K562 (cell line): ENCODE measurements at regions not wholly inside any gene's neighbourhood (a gene's known extent, or its start where the extent isn't known, plus 50 kb on each side); places are given as distances from the start of the nearest gene placed in this dataset.

Experiments used
- HDAC1 ChIP-seq, 2 experiments: fragments of 450-650 bp; IDR thresholded peaks; 2 replicates each; pipeline ENCODE4 v1.6.1; 2016 to 2017; ENCODE audit warnings: inconsistent platforms in 1 of 2, mild to moderate bottlenecking in 1 of 2, moderate library complexity in 1 of 2
- JUN ChIP-seq, 2 experiments: sonication (generic) in 1 of 2; formaldehyde crosslinking in 1 of 2; IDR thresholded peaks; 2 replicates each; pipeline versions ENCODE4 v1.6.1 to v1.8.0; 2012 to 2022; ENCODE audit warnings: borderline replicate concordance in 2 of 2, mild to moderate bottlenecking in 2 of 2, improper control_type of control experiment in 1 of 2, low read depth in 1 of 2, low read length in 1 of 2, missing genetic modification reagents in 1 of 2
- MAFF ChIP-seq: IDR thresholded peaks from 2 replicates; pipeline ENCODE4 v1.6.1; 2012; ENCODE audit warnings: low read length, improper control_type of control experiment
- MAFG ChIP-seq: fragments of 450-650 bp; conservative IDR thresholded peaks from 2 replicates; pipeline ENCODE4 v1.6.1; 2016; ENCODE audit warnings: missing genetic modification characterization, missing compliant biosample characterization
- MAFK ChIP-seq: IDR thresholded peaks from 2 replicates; pipeline ENCODE4 v1.6.1; 2011; ENCODE audit warnings: low read length, improper control_type of control experiment
- NFE2 ChIP-seq: IDR thresholded peaks from 2 replicates; pipeline ENCODE4 v1.6.1; 2014; ENCODE audit warnings: antibody characterized with exemption, low read depth
- NR2F6 ChIP-seq: fragments of 450-650 bp; formaldehyde crosslinking; IDR thresholded peaks from 2 replicates; pipeline ENCODE4 v1.4.0; 2020; ENCODE audit warnings: mild to moderate bottlenecking
- NRF1 ChIP-seq, 2 experiments: fragments of 450-650 bp; IDR thresholded peaks in 1 of 2; conservative IDR thresholded peaks in 1 of 2; 2 replicates each; pipeline ENCODE4 v1.6.1; 2014; ENCODE audit warnings: mild to moderate bottlenecking in 2 of 2
- SMARCA5 ChIP-seq: fragments of 450-650 bp; IDR thresholded peaks from 2 replicates; pipeline ENCODE4 v1.6.1; 2016
- ZFP1 ChIP-seq: fragments of 450-650 bp; formaldehyde crosslinking; IDR thresholded peaks from 2 replicates; pipeline ENCODE4 v1.4.0; 2020; ENCODE audit warnings: mild to moderate bottlenecking, mixed read lengths
- ZNF124 ChIP-seq: sonication (generic); formaldehyde crosslinking; IDR thresholded peaks from 2 replicates; pipeline ENCODE4 v1.8.1; 2022; ENCODE audit warnings: missing genetic modification reagents
- ZNF316 ChIP-seq: fragments of 450-650 bp; IDR thresholded peaks from 2 replicates; pipeline ENCODE4 v1.6.1; 2016
- TF ChIP-seq, protein P1 (sequence below): fragments of 200-800 bp; sonication (Bioruptor generic); IDR thresholded peaks from 2 replicates; pipeline ENCODE4 v1.6.1; 2016; ENCODE audit warnings: missing genetic modification characterization, missing compliant biosample characterization
- TF ChIP-seq, protein P2 (sequence below), 2 experiments: fragments of 450-650 bp; IDR thresholded peaks; 2 replicates each; pipeline ENCODE4 v1.6.1; 2018; ENCODE audit warnings: mild to moderate bottlenecking in 2 of 2, low read depth in 1 of 2; ENCODE audit not compliant: partially characterized antibody in 2 of 2
- TF ChIP-seq, protein P3 (sequence below): fragments of 250-450 bp; sonication (Bioruptor Pico); IDR thresholded peaks from 2 replicates; pipeline ENCODE4 v1.9.0; 2021; ENCODE audit warnings: mild to moderate bottlenecking, inconsistent platforms

DNA sequence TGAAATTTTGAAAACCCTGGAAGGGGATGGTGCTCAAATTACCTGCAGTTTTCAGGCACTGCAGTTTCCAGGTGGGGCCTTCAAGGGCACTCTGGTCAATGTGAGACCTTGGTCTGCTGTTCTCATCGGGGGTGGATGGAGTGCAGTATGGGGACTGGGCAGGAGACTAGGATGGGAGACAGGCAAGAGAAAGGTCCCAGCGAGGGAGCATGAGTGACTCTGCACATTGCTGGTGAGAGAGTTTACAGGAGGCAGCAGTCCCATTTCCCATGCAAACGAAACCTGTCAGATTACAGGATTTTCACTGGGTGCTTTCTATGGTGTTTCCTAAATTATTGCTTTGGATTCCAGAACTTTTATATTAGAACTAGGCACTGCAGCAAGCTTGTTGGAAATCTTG, 73.5 kb upstream of the DTNBP1 start (continued):
- no peak for TF ChIP-seq ZFP1 (CRISPR knock-in tag)
- TF ChIP-seq SMARCA5 = peak; percentile 17; the same call in 1 of the 2 replicates
- TF ChIP-seq, protein P1, sequence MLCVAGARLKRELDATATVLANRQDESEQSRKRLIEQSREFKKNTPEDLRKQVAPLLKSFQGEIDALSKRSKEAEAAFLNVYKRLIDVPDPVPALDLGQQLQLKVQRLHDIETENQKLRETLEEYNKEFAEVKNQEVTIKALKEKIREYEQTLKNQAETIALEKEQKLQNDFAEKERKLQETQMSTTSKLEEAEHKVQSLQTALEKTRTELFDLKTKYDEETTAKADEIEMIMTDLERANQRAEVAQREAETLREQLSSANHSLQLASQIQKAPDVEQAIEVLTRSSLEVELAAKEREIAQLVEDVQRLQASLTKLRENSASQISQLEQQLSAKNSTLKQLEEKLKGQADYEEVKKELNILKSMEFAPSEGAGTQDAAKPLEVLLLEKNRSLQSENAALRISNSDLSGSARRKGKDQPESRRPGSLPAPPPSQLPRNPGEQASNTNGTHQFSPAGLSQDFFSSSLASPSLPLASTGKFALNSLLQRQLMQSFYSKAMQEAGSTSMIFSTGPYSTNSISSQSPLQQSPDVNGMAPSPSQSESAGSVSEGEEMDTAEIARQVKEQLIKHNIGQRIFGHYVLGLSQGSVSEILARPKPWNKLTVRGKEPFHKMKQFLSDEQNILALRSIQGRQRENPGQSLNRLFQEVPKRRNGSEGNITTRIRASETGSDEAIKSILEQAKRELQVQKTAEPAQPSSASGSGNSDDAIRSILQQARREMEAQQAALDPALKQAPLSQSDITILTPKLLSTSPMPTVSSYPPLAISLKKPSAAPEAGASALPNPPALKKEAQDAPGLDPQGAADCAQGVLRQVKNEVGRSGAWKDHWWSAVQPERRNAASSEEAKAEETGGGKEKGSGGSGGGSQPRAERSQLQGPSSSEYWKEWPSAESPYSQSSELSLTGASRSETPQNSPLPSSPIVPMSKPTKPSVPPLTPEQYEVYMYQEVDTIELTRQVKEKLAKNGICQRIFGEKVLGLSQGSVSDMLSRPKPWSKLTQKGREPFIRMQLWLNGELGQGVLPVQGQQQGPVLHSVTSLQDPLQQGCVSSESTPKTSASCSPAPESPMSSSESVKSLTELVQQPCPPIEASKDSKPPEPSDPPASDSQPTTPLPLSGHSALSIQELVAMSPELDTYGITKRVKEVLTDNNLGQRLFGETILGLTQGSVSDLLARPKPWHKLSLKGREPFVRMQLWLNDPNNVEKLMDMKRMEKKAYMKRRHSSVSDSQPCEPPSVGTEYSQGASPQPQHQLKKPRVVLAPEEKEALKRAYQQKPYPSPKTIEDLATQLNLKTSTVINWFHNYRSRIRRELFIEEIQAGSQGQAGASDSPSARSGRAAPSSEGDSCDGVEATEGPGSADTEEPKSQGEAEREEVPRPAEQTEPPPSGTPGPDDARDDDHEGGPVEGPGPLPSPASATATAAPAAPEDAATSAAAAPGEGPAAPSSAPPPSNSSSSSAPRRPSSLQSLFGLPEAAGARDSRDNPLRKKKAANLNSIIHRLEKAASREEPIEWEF = no peak
- TF ChIP-seq MAFG (tag) = peak; percentile 72
- TF ChIP-seq, protein P2, sequence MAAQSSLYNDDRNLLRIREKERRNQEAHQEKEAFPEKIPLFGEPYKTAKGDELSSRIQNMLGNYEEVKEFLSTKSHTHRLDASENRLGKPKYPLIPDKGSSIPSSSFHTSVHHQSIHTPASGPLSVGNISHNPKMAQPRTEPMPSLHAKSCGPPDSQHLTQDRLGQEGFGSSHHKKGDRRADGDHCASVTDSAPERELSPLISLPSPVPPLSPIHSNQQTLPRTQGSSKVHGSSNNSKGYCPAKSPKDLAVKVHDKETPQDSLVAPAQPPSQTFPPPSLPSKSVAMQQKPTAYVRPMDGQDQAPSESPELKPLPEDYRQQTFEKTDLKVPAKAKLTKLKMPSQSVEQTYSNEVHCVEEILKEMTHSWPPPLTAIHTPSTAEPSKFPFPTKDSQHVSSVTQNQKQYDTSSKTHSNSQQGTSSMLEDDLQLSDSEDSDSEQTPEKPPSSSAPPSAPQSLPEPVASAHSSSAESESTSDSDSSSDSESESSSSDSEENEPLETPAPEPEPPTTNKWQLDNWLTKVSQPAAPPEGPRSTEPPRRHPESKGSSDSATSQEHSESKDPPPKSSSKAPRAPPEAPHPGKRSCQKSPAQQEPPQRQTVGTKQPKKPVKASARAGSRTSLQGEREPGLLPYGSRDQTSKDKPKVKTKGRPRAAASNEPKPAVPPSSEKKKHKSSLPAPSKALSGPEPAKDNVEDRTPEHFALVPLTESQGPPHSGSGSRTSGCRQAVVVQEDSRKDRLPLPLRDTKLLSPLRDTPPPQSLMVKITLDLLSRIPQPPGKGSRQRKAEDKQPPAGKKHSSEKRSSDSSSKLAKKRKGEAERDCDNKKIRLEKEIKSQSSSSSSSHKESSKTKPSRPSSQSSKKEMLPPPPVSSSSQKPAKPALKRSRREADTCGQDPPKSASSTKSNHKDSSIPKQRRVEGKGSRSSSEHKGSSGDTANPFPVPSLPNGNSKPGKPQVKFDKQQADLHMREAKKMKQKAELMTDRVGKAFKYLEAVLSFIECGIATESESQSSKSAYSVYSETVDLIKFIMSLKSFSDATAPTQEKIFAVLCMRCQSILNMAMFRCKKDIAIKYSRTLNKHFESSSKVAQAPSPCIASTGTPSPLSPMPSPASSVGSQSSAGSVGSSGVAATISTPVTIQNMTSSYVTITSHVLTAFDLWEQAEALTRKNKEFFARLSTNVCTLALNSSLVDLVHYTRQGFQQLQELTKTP (IDR thresholded peaks at IDR 0.05; ENCODE audit: low read depth in 1 of 2, partially characterized antibody in 2 of 2) = peak in 1 of 2 experiments; percentile 10
- TF ChIP-seq, protein P3, sequence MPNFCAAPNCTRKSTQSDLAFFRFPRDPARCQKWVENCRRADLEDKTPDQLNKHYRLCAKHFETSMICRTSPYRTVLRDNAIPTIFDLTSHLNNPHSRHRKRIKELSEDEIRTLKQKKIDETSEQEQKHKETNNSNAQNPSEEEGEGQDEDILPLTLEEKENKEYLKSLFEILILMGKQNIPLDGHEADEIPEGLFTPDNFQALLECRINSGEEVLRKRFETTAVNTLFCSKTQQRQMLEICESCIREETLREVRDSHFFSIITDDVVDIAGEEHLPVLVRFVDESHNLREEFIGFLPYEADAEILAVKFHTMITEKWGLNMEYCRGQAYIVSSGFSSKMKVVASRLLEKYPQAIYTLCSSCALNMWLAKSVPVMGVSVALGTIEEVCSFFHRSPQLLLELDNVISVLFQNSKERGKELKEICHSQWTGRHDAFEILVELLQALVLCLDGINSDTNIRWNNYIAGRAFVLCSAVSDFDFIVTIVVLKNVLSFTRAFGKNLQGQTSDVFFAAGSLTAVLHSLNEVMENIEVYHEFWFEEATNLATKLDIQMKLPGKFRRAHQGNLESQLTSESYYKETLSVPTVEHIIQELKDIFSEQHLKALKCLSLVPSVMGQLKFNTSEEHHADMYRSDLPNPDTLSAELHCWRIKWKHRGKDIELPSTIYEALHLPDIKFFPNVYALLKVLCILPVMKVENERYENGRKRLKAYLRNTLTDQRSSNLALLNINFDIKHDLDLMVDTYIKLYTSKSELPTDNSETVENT (CRISPR knock-in tag) = no peak
- peak; percentile 77 for TF ChIP-seq ZNF316
- 0 out of 4 replicates have a peak, but pooled peaks of 1 of the 2 experiments have one; percentile 14 for TF ChIP-seq NRF1 (conservative IDR thresholded peaks at IDR 0.05 in 1 of 2, IDR thresholded peaks at IDR 0.05 in 1 of 2)
- peak; percentile 58; the same call in 1 of the 2 replicates for TF ChIP-seq MAFK
- TF ChIP-seq MAFF = peak; percentile 59; the same call in 1 of the 2 replicates
- peak in 1 of 2 experiments; percentile 16; a peak in 1 of 4 replicates for TF ChIP-seq HDAC1 (IDR thresholded peaks at IDR 0.05)
- TF ChIP-seq NR2F6 (CRISPR knock-in tag) = no peak
- TF ChIP-seq JUN (IDR thresholded peaks at IDR 0.05; ENCODE audit: borderline replicate concordance, low read depth, low read length) = peak; percentile 6; the same call in 1 of the 2 replicates
- no peak for TF ChIP-seq JUN (CRISPR knock-in tag; IDR thresholded peaks at IDR 0.05; ENCODE audit: borderline replicate concordance)
- peak; percentile 92 for TF ChIP-seq NFE2
- no peak for TF ChIP-seq ZNF124
